Smooth muscle cell of the brain vasculature (primary cell): ENCODE measurements at regions not wholly inside any gene's neighbourhood (a gene's known extent, or its start where the extent isn't known, plus 50 kb on each side); places are given as distances from the start of the nearest gene placed in this dataset.

Source experiments
- DNase-seq: peaks from one replicate; pipeline ENCODE4 v3.0.0-alpha.2; 2012; ENCODE audit warnings: low read depth, low spot score

DNA sequence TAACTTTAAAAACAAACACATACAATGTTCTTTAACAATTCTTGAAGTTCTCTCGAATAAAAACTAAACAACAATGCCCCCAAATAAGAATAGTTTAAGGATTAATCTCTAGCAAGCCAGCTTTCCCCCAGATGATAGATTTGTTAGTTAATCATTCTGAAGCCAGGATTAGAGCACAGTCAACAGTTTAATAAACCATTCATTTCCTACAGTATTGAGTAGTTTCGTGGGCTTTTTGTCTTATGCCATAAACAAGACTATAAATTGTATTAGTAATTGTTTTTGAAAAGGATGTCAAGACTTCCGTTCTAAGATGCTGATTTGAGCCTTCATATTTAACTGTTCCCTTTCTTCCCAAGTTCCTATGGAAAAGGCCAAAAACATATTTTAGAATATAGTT, 136.6 kb downstream of the PIK3R1 start:
- DNase-seq = no peak

DNA sequence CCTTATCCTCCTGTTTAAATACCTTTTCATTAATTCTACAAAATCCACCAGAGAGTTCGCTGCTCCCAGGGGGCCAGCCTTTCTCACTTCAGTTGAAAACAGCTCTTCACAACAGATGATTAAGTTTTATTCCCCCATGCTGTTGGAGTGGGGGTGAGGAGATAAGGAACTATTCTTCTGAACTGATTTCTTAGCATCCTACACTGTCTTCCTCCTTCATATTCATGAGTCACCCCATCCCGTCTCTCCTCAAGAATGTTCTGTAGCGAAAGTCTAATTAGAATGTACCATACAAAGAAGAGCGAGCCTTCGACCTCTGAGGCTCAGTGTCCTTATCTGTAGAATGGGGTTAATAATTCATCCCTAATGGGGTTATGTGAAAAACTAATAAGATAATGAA, 138.0 kb downstream of the PIK3R1 start:
- no peak for DNase-seq

- no peak for DNase-seq
Observed at GRCh38 chr5:68354315-68354714, 138.8 kb downstream of the PIK3R1 start.

DNA sequence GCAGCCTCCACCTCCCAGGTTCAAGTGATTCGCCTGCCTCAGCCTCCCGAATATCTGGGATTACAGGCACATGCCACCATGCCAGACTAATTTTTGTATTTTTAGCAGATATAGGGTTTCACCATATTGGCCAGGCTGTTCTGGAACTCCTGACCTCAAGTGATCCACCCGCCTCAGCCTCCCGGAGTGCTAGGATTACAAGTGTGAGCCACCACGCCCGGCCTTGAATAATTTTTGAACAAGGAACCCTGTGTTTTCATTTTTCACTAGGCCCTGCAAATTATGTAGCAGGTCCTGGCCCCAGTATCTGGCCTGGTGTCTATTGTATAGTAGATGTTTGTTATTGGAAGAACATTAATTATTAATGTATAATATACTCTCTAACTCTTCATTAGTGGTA, 140.7 kb downstream of the PIK3R1 start:
- no peak for DNase-seq

DNA sequence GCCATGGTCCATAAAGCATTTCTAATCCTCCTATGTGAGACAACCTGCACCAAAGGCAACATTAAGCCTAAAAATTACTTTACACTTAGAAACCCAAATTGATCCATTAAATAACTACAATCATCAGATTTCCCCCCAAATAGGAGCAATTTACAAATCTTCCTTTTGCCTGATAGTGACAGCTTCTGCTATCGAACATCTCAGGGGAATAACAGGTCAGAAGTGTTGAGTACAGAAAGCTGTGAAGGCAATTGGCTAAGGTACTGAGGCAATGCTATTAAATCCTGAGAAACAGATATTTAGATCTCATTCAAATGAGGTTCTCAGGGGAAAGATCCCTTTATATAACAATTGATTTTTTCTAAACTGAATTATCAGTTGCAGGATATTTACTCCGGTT, 141.1 kb downstream of the PIK3R1 start:
- no peak for DNase-seq

DNA sequence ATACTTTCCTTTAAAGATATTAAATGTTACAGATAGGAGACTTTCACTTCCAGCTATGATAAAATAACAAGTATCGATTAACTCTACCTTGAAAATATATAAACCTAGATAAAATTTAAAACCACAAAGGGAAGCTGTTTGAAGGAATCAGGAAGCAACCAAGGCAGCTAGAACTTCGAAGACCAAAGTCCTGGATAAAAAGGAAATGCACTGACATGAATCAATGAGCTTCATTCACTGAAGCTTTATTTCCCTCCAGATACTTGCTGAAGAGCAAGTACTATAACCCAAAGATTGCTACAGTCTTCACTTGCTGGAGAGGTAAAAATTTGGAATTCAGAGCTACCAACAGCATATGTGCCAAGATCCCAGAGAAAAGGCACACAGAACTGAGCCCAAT, 144.1 kb downstream of the PIK3R1 start:
- no peak for DNase-seq

DNA sequence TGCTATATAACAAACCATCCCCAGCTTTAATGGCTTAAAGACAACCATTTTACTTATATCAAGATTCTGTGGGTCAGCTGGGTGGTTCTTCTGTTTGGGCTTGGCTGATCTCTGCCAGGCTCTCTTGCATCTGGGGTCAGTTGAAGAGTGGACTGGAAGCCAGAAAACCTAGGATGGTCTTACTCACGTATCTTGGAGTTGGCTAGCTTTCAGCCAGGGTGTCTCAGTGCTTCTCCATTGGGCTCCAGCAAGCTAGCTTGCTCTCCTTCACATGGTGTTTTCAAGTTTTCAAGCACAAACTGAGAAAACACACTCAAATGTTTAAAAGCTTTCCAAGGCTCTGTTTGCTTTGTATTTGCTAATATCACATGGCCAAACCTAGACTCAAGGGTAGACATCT, 146.8 kb downstream of the PIK3R1 start:
- no peak for DNase-seq

GRCh38 chr5:68365889-68366288, 150.3 kb downstream of the PIK3R1 start:
- no peak for DNase-seq

DNA sequence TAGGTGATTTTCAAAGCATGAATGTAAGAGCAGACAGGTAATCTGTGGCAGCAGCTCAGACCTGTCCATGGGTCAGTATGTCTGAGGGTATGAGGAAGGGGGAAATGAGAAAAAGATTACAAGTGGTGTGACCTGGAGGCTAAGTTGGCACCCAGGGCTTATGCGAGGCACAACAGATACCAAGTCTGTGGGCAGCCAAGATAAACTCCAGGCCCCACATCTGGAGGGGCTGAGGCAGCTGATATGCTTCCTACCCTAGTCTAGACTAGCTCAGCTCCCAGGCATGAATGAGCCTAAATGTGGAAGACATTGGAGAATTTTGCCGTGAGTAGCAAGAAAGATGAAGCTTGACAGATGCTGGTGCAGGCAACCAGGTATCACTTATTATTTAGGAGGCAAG, 151.7 kb downstream of the PIK3R1 start:
- no peak for DNase-seq

DNA sequence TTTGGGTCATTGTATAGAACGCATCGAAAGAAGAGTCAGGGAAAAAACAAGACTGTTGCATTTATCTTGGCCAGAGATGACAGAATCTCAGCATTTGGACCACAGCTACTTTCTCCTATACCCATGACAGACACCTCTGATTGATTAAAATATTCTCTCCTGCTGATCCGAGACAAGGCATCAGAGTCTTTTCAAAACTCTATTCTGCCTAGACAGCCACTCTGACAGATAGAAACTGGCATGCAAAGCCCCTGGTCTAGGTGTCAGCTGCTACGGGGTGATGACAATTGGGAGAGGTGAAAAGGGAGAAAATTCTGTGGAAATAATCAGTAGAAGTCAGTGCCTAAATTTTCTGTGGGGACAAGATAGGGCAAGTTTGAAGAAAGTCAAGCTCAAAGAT, 152.2 kb downstream of the PIK3R1 start:
- no peak for DNase-seq

DNA sequence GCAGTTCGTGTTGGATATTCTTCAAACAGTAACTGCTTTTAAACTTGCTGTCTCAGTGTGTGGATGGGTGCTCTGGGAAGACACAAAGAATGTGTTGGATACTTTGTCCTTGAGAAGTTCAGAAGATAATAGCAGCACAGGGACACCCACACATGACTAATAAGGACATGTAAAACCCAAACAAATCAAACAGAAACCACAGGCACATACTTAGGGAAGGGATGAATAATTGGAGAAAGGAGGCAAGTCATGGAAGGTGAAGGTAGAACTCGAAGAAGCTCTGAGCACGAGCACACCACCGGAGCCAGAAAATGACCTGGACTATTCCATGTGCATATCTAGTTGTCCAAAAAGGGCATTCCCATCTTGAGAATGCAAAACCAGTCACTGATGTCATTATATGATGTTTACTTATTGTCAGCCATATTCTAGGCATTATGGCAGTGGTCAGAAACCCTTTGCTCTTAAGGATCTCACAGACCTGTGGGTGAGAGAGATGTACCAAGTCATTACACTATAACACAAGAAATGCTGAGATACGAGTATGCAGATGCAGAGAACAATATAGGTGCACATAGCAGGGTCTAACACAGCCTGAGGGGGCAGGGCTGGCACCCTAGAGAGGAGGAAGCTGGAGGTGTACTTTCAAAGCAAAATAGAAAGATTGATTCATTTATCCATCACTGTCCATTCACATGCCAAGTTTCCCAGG, 152.9 kb downstream of the PIK3R1 start:
- no peak for DNase-seq

GRCh38 chr5:68369023-68369359, 153.4 kb downstream of the PIK3R1 start:
- DNase-seq = no peak

DNA sequence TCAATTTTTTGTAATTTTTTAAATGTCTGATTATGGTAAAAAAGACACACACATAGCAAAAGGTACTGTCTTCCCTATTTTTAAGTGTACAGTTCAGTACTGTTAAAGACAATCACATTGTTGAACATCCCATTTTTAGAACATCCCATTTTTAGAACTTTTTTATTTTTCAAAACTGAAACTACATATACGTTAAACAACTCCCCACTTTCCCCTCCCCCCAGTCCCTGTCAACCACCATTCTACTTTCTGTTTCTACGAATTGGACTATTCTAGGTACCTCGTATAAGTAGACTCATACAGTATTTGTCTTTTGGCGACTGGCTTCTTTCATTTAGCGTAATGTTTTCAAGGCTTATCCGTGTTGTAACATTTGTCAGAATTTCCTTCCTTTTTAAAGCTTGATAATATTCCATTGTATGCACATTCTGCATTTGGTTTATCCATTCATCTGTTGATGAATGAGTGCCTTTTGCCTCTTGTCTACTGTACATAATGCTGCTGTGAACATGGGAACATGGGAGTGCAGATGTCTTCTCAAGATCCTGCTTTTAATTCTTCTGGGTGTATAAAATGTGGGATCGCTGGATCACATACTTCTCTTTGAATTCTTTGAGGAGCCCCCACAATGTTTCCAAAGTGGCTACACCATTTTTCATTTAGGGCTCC, 154.0 kb downstream of the PIK3R1 start:
- no peak for DNase-seq

DNA sequence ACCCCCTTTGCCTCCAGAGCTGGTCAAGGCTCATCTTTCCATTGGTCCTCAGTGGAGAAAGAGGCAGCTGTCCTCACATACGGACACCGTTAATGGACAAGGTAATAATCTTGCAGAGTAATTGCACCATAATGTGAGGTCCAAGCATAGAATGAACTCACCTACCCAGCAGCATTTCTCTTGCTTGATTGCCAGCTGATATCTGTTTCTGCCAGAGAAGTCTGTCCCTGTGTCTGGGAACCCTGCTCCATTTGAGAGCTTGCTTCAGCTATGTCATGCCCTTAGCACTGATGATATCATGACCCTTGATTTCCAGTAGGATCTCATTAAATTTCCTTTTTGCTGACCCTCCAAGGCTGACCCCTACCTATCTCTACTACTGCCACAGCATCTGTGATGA, 154.6 kb downstream of the PIK3R1 start:
- no peak for DNase-seq

DNA sequence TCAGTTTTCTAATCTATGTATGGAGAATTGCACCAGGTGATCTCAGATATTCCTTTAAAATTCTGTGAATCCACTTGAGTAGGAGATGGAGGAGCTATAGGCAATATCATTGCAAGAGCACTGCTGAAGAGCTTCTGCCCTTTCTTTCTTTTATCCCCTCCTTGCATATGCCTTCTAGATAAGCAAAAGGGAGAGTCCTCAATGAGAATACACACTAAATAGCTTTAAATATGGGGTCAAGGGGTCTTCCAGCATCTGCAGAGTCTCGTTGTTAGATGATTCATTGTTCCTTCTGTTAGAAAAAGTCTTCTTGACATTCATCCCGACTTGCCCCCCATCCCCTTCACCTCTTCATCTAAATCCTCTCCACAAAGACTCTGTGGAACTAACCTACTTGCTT, 156.1 kb downstream of the PIK3R1 start:
- DNase-seq = no peak

DNA sequence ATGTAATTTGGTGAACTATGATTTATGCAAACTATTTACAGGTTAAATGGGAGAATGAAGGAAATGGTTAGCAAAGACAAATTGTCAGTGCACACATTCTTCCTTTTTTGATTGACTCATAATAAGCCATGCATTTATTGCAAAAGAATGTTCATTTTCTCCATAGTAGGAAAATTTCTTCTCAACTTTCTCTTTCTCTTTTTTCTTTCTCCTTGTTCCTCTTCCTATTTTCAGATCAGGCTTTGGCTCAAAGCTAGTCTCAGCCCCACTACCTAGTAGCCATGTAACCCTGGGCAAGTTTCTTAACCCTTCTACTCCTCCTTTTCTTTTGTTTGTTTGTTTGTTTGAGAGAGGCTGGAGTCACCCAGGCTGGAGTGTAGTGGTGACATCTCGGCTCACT, 156.6 kb downstream of the PIK3R1 start:
- no peak for DNase-seq

DNA sequence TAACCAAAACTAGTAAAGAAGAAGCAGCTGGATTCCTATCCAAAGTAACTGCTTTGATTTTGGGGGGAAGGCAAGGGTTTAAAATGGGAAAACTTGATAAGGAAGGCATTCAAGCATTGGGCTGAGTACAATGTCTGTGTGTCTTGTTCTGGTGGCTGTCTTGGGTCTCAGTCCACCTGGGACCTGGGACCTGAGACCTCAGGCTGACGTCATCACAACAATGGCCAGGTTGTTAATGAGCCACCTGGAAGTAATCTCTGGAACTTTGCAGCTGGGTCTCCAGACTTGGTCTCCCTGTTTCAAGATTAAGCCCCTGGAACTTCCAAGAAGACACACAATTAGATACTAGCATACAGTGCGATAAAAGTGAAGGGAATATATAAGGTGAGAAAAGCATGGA, 157.5 kb downstream of the PIK3R1 start:
- no peak for DNase-seq

GRCh38 chr5:68374796-68375518, 159.4 kb downstream of the PIK3R1 start:
- no peak for DNase-seq

- DNase-seq = no peak
Observed at GRCh38 chr5:68375540-68375939, 160.0 kb downstream of the PIK3R1 start.

- DNase-seq = no peak
Observed at GRCh38 chr5:68376935-68377334, 161.4 kb downstream of the PIK3R1 start.

DNA sequence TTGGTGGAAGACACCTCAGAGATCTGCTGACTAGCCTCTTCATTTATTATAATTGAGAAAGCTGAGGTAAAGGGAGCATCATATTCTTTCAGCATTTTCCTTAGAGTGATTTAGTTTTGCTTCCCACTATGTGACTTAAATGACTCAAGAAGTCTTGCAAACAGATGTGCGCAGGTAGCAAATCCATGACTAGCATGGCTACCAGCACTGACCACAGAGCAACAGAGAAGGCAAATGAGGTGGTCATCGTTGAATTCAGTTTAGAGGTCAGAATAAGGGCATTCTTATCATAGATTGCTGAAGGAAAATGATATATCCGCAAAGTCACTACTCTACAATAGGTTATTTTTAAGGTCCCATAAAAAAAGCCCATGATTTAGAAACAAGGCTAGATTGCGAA, 162.2 kb downstream of the PIK3R1 start:
- DNase-seq = no peak

GRCh38 chr5:68378204-68378820, 162.8 kb downstream of the PIK3R1 start:
- DNase-seq = no peak
